NCI-H345 (cell line): ENCODE measurements at regions not wholly inside any gene's neighbourhood (a gene's known extent, or its start where the extent isn't known, plus 50 kb on each side); places are given as distances from the start of the nearest gene placed in this dataset.
"Not testable (repeated sequence)": the region's sequence is repeated elsewhere in the genome, so short reads cannot be mapped to it uniquely, and the experiment has no call there.

Experiments used
- DNase-seq: peaks from one replicate; lab custom pipeline; 2025; lab: John Stamatoyannopoulos, UW

- no peak for DNase-seq
These were observed 407.0 kb downstream of the SUCLG1 start for GRCh38 chr2:84052043-84052442.

GRCh38 chr2:84048964-84049363 is 410.1 kb downstream of the SUCLG1 start:
- no peak for DNase-seq

DNA sequence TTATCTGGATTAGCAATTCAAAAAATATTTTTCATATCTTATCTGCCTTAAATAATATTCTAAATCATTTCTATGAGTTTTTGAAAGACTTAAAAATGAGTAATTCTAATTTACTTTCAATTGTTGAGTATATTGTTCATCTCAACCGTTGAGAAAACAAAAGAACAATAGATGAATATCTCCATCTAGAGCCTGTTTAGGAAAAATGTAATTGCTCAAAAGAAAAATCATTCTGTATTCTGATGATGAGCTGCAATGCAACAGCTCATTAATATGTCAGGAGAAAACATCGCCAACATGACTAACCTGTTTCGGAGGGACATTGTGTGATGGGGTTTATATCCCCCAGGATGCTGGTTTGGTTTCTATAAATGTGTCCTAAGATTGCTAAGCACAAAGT is 417.6 kb downstream of the SUCLG1 start:
- no peak for DNase-seq

- no peak for DNase-seq
These were observed 418.8 kb downstream of the SUCLG1 start for GRCh38 chr2:84040281-84040680.

DNA sequence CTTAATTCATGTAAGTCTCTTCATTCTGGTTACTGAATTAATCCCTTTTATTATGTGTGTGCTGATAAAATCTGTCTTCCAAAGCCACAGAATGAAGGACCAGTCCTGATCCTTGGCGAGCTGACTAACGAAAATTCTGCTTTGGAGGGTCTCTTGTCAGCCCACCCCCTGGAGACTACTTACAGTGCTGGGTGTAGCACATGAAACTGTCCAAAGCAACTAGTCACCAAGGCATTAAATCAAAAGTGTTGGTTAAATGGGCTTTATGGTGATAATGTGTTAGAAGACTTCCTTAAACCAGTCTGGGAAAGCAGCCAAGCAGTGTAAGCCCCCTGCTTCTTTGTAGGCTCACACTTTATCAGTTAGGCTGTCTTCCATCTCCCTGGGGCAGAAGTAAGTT is 420.2 kb downstream of the SUCLG1 start:
- DNase-seq: peak; percentile 13

DNA sequence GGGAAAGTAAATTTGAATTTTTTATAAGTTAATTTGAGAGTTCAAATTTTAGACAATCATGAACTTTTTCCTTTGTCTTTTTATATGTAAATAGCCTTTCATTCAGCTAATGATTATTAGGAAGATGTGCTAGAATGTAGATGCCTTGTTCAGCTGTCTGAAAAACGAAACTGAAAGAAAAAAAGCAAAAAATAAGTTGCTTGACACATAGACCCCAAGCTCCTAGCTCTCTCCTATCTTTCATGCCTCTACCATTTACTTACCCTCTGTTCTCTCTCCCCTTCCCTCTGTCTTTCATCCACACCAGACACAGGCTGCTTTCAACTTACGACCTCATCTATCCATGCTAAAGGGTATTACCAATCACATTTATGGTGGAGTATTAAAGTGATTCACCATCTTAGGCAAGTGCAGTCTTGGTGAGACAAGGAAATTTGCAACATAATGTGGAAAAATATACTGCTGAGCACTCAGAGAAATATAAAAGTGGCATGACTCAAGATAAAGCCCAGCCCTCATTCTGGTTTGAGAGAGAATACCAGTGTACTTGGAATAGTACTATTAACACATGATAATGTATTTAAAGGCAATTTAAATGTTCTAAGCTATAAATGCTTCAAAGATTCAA is 425.6 kb downstream of the SUCLG1 start:
- no peak for DNase-seq

- no peak for DNase-seq
These were observed 427.6 kb downstream of the SUCLG1 start for GRCh38 chr2:84031312-84032050.

- DNase-seq: no peak
These were observed 429.0 kb downstream of the SUCLG1 start for GRCh38 chr2:84029903-84030575.

DNA sequence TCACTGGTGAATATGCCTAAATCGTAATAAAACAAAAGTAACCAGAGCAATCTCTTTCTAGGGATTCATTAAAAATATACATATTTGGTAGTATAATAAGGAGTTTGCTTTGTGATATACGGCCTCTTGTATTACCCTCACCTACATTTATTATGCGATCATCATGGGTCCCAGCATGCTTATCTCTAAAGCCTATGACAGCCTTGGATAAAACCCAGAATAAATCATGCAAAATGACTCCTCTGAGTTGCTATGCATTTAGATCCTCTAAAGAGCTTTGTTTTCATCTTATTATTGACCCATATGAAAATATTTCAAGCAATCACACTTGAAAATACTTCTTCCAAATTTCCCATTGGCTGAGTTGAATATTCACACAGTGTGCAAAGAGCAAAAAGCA is 432.3 kb downstream of the SUCLG1 start:
- no peak for DNase-seq

GRCh38 chr2:84022810-84023431 is 436.2 kb downstream of the SUCLG1 start:
- DNase-seq: peak; percentile 61

GRCh38 chr2:84017010-84017409 is 442.1 kb downstream of the SUCLG1 start:
- no peak for DNase-seq

DNA sequence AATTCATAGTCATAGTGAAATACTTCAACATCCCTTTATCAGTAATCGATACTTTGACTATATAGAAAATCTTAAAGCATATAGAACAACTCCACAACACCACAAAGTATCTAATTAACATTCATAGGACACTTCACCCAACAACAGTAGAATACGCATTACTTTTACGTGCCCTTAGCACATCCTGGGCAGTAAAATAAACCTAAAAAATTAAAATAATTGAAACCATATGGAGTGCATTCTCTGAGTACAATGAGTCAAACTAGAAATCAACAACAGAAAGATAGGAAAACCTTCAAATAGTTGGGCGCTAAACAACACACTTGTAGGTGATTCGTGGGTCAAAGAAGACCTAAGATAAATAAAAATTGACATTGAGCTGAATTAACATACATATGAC is 442.9 kb downstream of the SUCLG1 start:
- no peak for DNase-seq

DNA sequence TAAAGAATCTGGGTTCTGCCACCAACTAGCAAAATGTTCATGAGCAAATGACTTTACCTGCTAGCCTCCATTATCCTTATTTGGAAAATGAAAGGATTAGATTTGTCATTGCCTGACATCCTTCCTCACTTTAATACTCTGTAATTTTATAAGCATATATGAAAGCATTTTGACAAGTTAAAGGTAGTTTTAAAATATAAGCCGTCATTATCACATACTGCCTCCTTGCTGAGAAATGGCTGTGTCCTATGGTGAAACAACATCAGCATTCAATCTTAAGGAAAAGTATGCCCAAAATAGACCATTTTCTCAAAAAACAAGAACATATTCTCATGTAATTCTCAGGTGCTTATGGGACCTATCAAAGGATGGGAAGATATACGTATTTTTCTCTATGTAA is 461.2 kb downstream of the SUCLG1 start:
- no peak for DNase-seq

GRCh38 chr2:83994633-83995179 is 464.4 kb downstream of the SUCLG1 start:
- DNase-seq: no peak

GRCh38 chr2:83993873-83994632 is 465.0 kb downstream of the SUCLG1 start:
- DNase-seq: no peak

- no peak for DNase-seq
These were observed 467.1 kb downstream of the SUCLG1 start for GRCh38 chr2:83991992-83992391.

- DNase-seq: peak; percentile 48
These were observed 468.4 kb downstream of the SUCLG1 start for GRCh38 chr2:83990636-83991035.

- not testable (repeated sequence) for DNase-seq
These were observed 482.5 kb downstream of the SUCLG1 start for GRCh38 chr2:83976628-83977027.

GRCh38 chr2:83972128-83972527 is 487.0 kb downstream of the SUCLG1 start:
- DNase-seq: no peak

DNA sequence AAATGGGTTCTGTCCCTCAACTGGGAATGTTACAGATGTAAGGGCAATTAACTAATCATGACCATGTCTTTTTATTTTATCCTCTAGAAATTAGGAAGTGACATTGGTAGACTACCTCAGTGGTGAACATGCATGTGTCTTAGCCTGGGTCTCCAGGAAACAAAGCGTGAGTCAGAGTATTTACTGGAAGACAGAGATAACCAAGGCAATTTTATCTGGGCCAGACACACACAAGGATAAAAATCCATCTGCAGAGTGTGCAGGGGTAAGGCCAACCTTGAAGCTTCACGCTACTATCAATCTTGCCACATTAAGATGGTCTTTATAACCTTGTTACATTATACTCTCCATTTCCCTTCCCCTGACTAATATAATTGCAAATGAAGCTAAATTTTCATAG is 487.5 kb downstream of the SUCLG1 start:
- no peak for DNase-seq

DNA sequence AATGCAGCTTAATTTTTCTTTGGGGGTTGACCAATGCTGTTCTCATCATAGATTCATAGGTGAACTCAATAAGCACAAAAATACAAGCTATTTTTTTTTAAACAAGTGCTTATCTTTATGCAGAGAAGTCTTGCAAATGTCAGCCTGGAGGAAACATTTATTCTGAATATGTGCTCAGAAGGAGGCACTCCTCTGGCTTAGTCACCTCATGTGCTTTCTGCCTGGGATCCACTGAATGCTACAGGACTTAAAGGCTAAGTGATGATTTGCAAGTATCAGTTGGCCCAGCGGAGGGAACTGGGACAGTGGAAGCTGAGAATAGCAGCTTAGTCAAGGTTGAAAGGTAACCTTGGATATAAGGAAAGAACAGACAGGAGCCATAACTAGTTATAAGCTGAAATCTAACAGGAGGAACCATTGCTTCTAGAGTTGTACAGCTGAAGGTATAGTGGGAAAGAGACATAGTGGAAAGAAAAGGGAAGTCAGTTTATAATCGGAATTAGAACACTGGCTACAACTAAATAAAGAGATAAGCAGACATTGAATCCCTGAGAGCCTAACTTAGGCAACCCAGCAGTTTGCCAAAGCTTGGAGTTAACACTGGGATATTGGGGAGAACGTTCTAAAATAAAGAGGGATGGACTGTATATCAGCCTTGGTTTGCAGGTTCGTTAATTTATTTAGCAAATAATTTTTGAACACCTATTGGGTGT is 488.7 kb downstream of the SUCLG1 start:
- DNase-seq: no peak
